T-cell (primary cell): ENCODE measurements at regions not wholly inside any gene's neighbourhood (a gene's known extent, or its start where the extent isn't known, plus 50 kb on each side); places are given as distances from the start of the nearest gene placed in this dataset.

Experiments used
- ATAC-seq, 4 experiments: fragments of 200-7000 bp in 3 of 4; fragments of 150-1000 bp in 1 of 4; cut with Tn5 transposase; replicated peaks in 1 of 4; 1 replicate in 3 of 4; 2 replicates in 1 of 4; pipeline ENCODE4 v1.10.0; 2021; ENCODE audit warnings: moderate library complexity in 3 of 4, mild to moderate bottlenecking in 2 of 4, moderate number of reproducible peaks in 1 of 4
- CTCF ChIA-PET, 2 donors: fragments of 300-600 bp; sonication (Branson Sonifier 250); formaldehyde crosslinking; loops; one replicate each; lab custom pipeline; 2022; ENCODE audit warnings: antibody characterized with exemption in 2 of 2; lab: Charles Lee
- POLR2A ChIA-PET, 2 donors: fragments of 300-600 bp; sonication (Branson Sonifier 250); formaldehyde crosslinking; loops; one replicate each; lab custom pipeline; 2022; ENCODE audit warnings: antibody characterized with exemption in 2 of 2; lab: Charles Lee
- DNase-seq, 35 experiments: peaks; one replicate each; pipeline versions ENCODE4 v3.0.0 to v3.0.0-alpha.2; 2013 to 2023
- H3K27ac ChIP-seq: one replicate; pipeline ENCODE4 v1.5.1; 2013; ENCODE audit warnings: low read length
- H3K27me3 ChIP-seq, 2 experiments: replicated peaks in 1 of 2; 1 replicate in 1 of 2; 2 replicates in 1 of 2; pipeline versions ENCODE4 v1.6.1 to v1.7.0; 2013; ENCODE audit warnings: low read length in 1 of 2, mixed read lengths in 1 of 2; ENCODE audit not compliant: control insufficient read depth in 2 of 2, insufficient read depth in 2 of 2; ENCODE audit errors: extremely low read depth in 1 of 2
- H3K36me3 ChIP-seq, 2 donors: 1 replicate in 1 of 2; 2 replicates in 1 of 2; pipeline versions ENCODE4 v1.6.1 to v1.7.0; 2013; ENCODE audit warnings: low read length in 1 of 2; ENCODE audit not compliant: control insufficient read depth in 2 of 2, insufficient read depth in 1 of 2; ENCODE audit errors: extremely low read depth in 1 of 2
- H3K4me1 ChIP-seq, 2 experiments: 1 replicate in 1 of 2; 2 replicates in 1 of 2; pipeline versions ENCODE4 v1.6.1 to v1.7.0; 2013; ENCODE audit warnings: low read length in 2 of 2, mixed read lengths in 1 of 2; ENCODE audit not compliant: insufficient read depth in 2 of 2, control insufficient read depth in 1 of 2; ENCODE audit errors: extremely low read depth in 1 of 2
- H3K4me3 ChIP-seq, 2 donors: 1 replicate in 1 of 2; 2 replicates in 1 of 2; pipeline versions ENCODE4 v1.5.1 to v1.7.0; 2013; ENCODE audit warnings: mild to moderate bottlenecking in 2 of 2, low read length in 1 of 2, moderate library complexity in 1 of 2; ENCODE audit not compliant: control insufficient read depth in 1 of 2; ENCODE audit errors: extremely low read depth in 1 of 2
- H3K9me3 ChIP-seq: 2 replicates; pipeline ENCODE4 v1.7.0; 2013
- H3K27ac Mint-ChIP-seq, 2 donors: one replicate each; pipeline ENCODE4 v1.8.0; 2020 to 2021; ENCODE audit warnings: mild to moderate bottlenecking in 2 of 2, mixed read lengths in 2 of 2
- H3K27me3 Mint-ChIP-seq, 2 donors: one replicate each; pipeline ENCODE4 v1.8.0; 2021 to 2022; ENCODE audit warnings: mixed read lengths in 2 of 2
- H3K36me3 Mint-ChIP-seq: one replicate; pipeline ENCODE4 v1.8.0; 2021; ENCODE audit warnings: mixed read lengths
- H3K4me1 Mint-ChIP-seq, 3 donors: one replicate each; pipeline ENCODE4 v1.8.0; 2020 to 2022; ENCODE audit warnings: mixed read lengths in 3 of 3, mild to moderate bottlenecking in 1 of 3
- H3K4me3 Mint-ChIP-seq, 3 donors: one replicate each; pipeline ENCODE4 v1.8.0; 2020 to 2022; ENCODE audit warnings: mild to moderate bottlenecking in 3 of 3, mixed read lengths in 3 of 3, moderate library complexity in 3 of 3
- H3K9me3 Mint-ChIP-seq, 3 donors: one replicate each; pipeline ENCODE4 v1.8.0; 2020 to 2022; ENCODE audit warnings: mixed read lengths in 3 of 3
- WGBS: methylation state at CpG from one replicate; pipeline ENCODE4 v1.1.5; 2013; ENCODE audit warnings: missing lambda C conversion rate; ENCODE audit not compliant: insufficient coverage; 5-methylcytosine and 5-hydroxymethylcytosine counted together

DNA sequence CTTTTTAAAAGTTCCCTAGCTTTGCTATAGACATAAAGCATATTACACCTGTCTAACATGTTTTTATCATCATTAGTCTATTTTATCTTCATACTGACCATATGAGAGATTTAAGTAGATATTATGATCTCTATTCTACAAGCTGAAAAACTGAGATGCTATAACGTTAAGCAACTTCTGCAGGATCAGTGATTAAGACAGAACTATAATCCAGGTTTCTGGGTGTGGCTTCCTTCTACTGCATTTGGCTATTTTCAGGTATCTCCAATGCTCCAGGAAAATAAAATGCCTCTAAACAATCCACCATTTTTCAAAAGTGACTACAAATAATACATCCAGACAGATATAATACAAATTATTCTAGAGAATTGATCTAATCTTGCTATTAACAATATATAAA lies 53.4 kb downstream of the RGS2 start:
- CTCF ChIA-PET = no interaction called here
- POLR2A ChIA-PET = interaction anchor here in 1 of 2 donors (0.7 kb wide), 1 partner anchor 14 kb away, joined by 4 read pairs; no protein-coding TSS in a partner anchor
- Mint-ChIP-seq H3K27ac (no peak overlapping the region), H3K4me1 (peaks cover 0 to 2% (median 0%) of the 10 kb centered on the region in 3 donors), H3K9me3 (no peaks in the 10 kb centered on the region), H3K36me3 (no peaks in the 10 kb centered on the region), H3K4me3 (no peak overlapping the region), H3K27me3 (no peaks in the 10 kb centered on the region)
- H3K36me3 ChIP-seq = no peaks in the 10 kb centered on the region
- ATAC-seq = no peak
- no peak overlapping the region for H3K27ac ChIP-seq
- no CpG with 5 or more reads among the region's 1 CpG for WGBS
- H3K4me3 ChIP-seq = no peak overlapping the region
- H3K27me3 ChIP-seq = no peaks in the 10 kb centered on the region
- H3K9me3 ChIP-seq = no peaks in the 10 kb centered on the region
- H3K4me1 ChIP-seq = no peaks in the 10 kb centered on the region
- DNase-seq = no peak

DNA sequence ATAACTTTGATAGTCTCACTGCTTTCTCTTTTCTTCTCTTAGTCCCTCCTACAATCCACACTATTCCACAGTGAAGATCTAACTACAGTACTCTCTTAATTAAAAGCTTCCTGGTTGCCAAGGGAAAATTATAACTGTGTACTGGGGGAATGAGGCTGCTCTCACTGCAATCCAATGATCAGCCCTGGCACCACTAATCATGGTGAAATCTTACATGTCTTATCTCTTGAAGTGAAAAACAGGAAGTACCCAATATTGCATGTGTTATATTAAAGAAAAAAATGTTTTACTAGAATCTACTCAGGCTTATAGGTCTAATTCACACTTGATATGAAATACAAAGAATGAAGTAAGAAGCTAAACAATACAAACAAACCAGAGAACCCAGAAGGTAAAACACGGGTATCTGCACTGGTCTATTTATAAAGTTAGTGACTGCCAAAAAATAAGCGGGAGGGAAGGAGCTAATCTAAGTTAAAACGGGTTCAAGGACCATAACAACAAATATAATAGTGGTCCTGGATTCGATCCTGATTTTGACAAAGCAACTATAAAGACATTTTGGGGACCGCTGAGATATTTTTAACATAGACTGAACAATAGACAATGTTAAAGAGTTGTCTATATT lies 57.5 kb downstream of the RGS2 start:
- no peak overlapping the region for H3K4me3 ChIP-seq
- ATAC-seq = no peak
- H3K9me3 ChIP-seq = no peaks in the 10 kb centered on the region
- no peak overlapping the region for H3K27ac ChIP-seq
- no CpG with 5 or more reads among the region's 5 CpGs for WGBS
- Mint-ChIP-seq H3K4me3 (no peak overlapping the region), H3K27ac (no peak overlapping the region), H3K9me3 (no peaks in the 10 kb centered on the region), H3K27me3 (peaks cover 0 to 3% of the 10 kb centered on the region in 2 donors), H3K4me1 (peaks cover 0 to 2% (median 0%) of the 10 kb centered on the region in 3 donors), H3K36me3 (no peaks in the 10 kb centered on the region)
- ChIA-PET POLR2A (no interaction called here), CTCF (interaction anchor here in 1 of 2 donors (0.6 kb wide), 1 partner anchor 138 kb away, joined by 5 read pairs; no protein-coding TSS in a partner anchor)
- no peaks in the 10 kb centered on the region for H3K27me3 ChIP-seq
- H3K4me1 ChIP-seq = no peaks in the 10 kb centered on the region
- DNase-seq = no peak
- H3K36me3 ChIP-seq = no peaks in the 10 kb centered on the region

DNA sequence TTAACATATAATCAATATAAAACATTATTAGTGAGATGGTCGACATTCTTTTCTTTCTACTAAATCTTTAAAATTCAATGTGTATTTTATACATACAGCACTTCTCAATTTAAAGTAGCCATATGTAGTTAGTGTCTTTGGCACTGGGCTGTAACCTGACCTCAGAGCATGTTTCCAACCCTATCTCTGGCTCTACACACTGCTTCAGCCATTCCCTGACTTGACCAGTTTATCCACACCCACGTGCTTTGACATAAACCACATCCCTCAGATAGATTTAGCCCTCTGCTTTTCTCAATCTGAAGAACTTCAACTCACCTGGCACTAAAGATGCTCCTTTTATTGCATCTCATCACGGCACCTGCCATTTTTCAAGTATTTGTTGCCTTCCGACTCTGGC lies 58.3 kb downstream of the RGS2 start:
- Histone ChIP-seq H3K27ac (no peak overlapping the region), H3K27me3 (no peaks in the 10 kb centered on the region), H3K4me1 (no peaks in the 10 kb centered on the region), H3K36me3 (no peaks in the 10 kb centered on the region), H3K9me3 (no peaks in the 10 kb centered on the region), H3K4me3 (no peak overlapping the region)
- ChIA-PET CTCF (interaction anchor here in 1 of 2 donors (0.6 kb wide), 1 partner anchor 137 kb away, joined by 5 read pairs; no protein-coding TSS in a partner anchor), POLR2A (no interaction called here)
- no peak overlapping the region for H3K4me3 Mint-ChIP-seq
- no peaks in the 10 kb centered on the region for H3K36me3 Mint-ChIP-seq
- H3K27me3 Mint-ChIP-seq = peaks cover 0 to 6% of the 10 kb centered on the region in 2 donors
- ATAC-seq (no peak), DNase-seq (no peak)
- peaks cover 0 to 2% (median 0%) of the 10 kb centered on the region in 3 donors for H3K4me1 Mint-ChIP-seq
- no peak overlapping the region for H3K27ac Mint-ChIP-seq
- 88% methylated on average over 1 of the region's 4 CpGs for WGBS
- H3K9me3 Mint-ChIP-seq = no peaks in the 10 kb centered on the region

DNA sequence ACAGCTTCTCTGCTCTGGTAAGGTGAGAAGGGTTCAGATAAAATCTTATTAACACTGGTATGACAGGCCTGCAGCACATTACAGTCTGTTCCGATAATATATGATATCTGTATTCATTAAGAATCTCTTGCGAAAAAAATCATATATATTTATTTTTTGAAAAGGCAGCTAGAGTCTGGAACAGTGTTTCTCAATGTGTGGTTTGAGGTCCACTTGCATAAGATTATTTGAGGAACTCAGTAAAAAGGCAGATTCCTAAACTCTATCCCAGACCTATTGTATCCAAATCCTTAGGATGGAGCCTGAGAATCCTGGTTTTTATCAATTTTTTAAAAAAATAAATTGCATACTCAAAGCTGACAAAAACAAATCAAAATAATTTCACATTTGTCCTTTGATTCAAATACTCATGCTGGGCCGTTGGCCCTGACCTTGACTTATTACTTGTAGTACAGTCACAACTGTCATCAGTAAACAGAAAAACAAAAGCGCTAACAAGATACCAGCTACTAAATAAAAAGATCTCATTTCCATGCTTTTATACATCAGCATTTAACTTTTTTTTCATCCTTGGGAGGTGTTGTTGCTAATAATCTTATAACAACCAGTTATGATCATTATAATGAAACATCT lies 60.6 kb downstream of the RGS2 start:
- Histone ChIP-seq H3K4me1 (no peaks in the 10 kb centered on the region), H3K4me3 (no peak overlapping the region), H3K36me3 (no peaks in the 10 kb centered on the region), H3K27ac (no peak overlapping the region), H3K9me3 (no peaks in the 10 kb centered on the region), H3K27me3 (no peaks in the 10 kb centered on the region)
- Mint-ChIP-seq H3K4me1 (peaks cover 0 to 2% (median 0%) of the 10 kb centered on the region in 3 donors), H3K4me3 (no peak overlapping the region), H3K9me3 (no peaks in the 10 kb centered on the region), H3K27me3 (peaks cover 4 to 6% of the 10 kb centered on the region in 2 donors), H3K27ac (no peak overlapping the region), H3K36me3 (no peaks in the 10 kb centered on the region)
- ChIA-PET POLR2A (interaction anchor here in 1 of 2 donors (0.6 kb wide), 1 partner anchor 192 kb away, joined by 3 read pairs; no protein-coding TSS in a partner anchor), CTCF (no interaction called here)
- 75% methylated on average over 1 of the region's 4 CpGs for WGBS
- no peak for ATAC-seq
- no peak for DNase-seq

DNA sequence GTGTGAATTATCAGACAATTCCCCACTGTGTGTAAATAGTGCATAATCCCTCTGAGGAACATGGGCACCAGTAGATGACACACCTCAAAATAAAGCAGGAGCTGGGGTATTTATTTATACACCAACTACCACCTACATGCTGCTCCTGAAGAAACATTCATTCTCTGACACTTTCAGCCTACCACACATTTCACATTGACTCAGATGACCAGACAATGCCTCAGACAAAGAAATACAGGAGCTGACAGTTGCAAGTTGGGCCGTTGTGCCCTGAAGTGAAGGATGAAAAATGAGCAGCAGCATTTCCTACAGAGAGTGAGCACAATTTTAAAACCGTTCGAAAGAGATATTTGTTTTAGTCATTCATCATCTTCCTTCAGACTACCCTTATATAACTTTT lies 63.2 kb downstream of the RGS2 start:
- Histone ChIP-seq H3K27me3 (no peaks in the 10 kb centered on the region), H3K4me3 (no peak overlapping the region), H3K27ac (no peak overlapping the region), H3K36me3 (no peaks in the 10 kb centered on the region), H3K9me3 (no peaks in the 10 kb centered on the region), H3K4me1 (no peaks in the 10 kb centered on the region)
- DNase-seq = no peak
- CTCF ChIA-PET = no interaction called here
- ATAC-seq = no peak
- H3K4me3 Mint-ChIP-seq = no peak overlapping the region
- H3K4me1 Mint-ChIP-seq = no peaks in the 10 kb centered on the region
- H3K9me3 Mint-ChIP-seq = no peaks in the 10 kb centered on the region
- peaks cover 4 to 13% of the 10 kb centered on the region in 2 donors for H3K27me3 Mint-ChIP-seq
- no peaks in the 10 kb centered on the region for H3K36me3 Mint-ChIP-seq
- no CpG with 5 or more reads among the region's 3 CpGs for WGBS
- POLR2A ChIA-PET = no interaction called here
- H3K27ac Mint-ChIP-seq = no peak overlapping the region

DNA sequence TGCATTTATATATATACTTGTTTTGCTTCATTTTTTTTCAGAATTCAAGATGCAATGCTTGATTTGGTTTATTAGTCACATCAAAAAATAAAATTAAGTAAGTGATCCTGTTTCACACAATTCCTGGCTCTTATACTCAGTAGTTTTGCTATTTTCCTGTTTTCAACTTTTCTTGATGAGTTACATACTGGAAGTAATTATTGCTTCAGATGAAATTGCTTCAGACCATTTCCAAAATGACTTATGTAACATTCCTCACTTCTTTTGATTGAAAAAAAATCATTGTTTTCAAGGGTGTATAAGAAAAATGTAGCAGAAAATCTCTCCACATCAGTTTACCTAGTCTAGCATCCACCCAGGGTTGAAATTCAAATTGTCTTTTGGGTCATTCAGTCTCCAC lies 65.0 kb downstream of the RGS2 start:
- no peak overlapping the region for H3K4me3 Mint-ChIP-seq
- ATAC-seq (no peak), DNase-seq (no peak)
- no peaks in the 10 kb centered on the region for H3K9me3 Mint-ChIP-seq
- no peaks in the 10 kb centered on the region for H3K36me3 ChIP-seq
- H3K4me1 ChIP-seq = no peaks in the 10 kb centered on the region
- ChIA-PET CTCF (interaction anchor here in 1 of 2 donors (0.6 kb wide), 1 partner anchor 196 kb away, joined by 6 read pairs; no protein-coding TSS in a partner anchor), POLR2A (interaction anchor here in 1 of 2 donors (0.6 kb wide), 1 partner anchor 45 kb away, joined by 3 read pairs; no protein-coding TSS in a partner anchor)
- no peaks in the 10 kb centered on the region for H3K9me3 ChIP-seq
- no peak overlapping the region for H3K27ac ChIP-seq
- no peak overlapping the region for H3K4me3 ChIP-seq
- H3K4me1 Mint-ChIP-seq = no peaks in the 10 kb centered on the region
- H3K27me3 Mint-ChIP-seq = peaks cover 5 to 13% of the 10 kb centered on the region in 2 donors
- no peak overlapping the region for H3K27ac Mint-ChIP-seq
- H3K36me3 Mint-ChIP-seq = no peaks in the 10 kb centered on the region
- H3K27me3 ChIP-seq = no peaks in the 10 kb centered on the region
